Panc1 (cell line): ENCODE measurements at regions not wholly inside any gene's neighbourhood (a gene's known extent, or its start where the extent isn't known, plus 50 kb on each side); places are given as distances from the start of the nearest gene placed in this dataset.
"Not testable (repeated sequence)": the region's sequence is repeated elsewhere in the genome, so short reads cannot be mapped to it uniquely, and the experiment has no call there.

Experiments used
- CTCF ChIP-seq: fragments of 450-650 bp; IDR thresholded peaks from 2 replicates; pipeline ENCODE4 v1.5.1; 2017; ENCODE audit warnings: mild to moderate bottlenecking
- POLR2AphosphoS5 ChIP-seq: IDR thresholded peaks from 2 replicates; pipeline ENCODE4 v1.6.1; 2012; ENCODE audit warnings: mild to moderate bottlenecking, low read depth, low read length, moderate library complexity
- TCF7L2 ChIP-seq: IDR thresholded peaks from 2 replicates; pipeline ENCODE4 v1.6.1; 2011; ENCODE audit warnings: mild to moderate bottlenecking, low read depth, low read length, inconsistent platforms
- TF ChIP-seq, protein P1 (sequence below), 2 experiments: IDR thresholded peaks; 2 replicates each; pipeline ENCODE4 v1.6.1; 2011 to 2012; ENCODE audit warnings: low read depth in 2 of 2, control low read depth in 1 of 2, low read length in 1 of 2, mild to moderate bottlenecking in 1 of 2, moderate library complexity in 1 of 2; ENCODE audit not compliant: insufficient read depth in 1 of 2

GRCh38 chr21:14610119-14610518 lies 64.0 kb upstream of the SAMSN1 start:
- not testable (repeated sequence) for TF ChIP-seq CTCF, TCF7L2, POLR2AphosphoS5
- TF ChIP-seq, protein P1, sequence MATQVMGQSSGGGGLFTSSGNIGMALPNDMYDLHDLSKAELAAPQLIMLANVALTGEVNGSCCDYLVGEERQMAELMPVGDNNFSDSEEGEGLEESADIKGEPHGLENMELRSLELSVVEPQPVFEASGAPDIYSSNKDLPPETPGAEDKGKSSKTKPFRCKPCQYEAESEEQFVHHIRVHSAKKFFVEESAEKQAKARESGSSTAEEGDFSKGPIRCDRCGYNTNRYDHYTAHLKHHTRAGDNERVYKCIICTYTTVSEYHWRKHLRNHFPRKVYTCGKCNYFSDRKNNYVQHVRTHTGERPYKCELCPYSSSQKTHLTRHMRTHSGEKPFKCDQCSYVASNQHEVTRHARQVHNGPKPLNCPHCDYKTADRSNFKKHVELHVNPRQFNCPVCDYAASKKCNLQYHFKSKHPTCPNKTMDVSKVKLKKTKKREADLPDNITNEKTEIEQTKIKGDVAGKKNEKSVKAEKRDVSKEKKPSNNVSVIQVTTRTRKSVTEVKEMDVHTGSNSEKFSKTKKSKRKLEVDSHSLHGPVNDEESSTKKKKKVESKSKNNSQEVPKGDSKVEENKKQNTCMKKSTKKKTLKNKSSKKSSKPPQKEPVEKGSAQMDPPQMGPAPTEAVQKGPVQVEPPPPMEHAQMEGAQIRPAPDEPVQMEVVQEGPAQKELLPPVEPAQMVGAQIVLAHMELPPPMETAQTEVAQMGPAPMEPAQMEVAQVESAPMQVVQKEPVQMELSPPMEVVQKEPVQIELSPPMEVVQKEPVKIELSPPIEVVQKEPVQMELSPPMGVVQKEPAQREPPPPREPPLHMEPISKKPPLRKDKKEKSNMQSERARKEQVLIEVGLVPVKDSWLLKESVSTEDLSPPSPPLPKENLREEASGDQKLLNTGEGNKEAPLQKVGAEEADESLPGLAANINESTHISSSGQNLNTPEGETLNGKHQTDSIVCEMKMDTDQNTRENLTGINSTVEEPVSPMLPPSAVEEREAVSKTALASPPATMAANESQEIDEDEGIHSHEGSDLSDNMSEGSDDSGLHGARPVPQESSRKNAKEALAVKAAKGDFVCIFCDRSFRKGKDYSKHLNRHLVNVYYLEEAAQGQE (IDR thresholded peaks at IDR 0.05; ENCODE audit: insufficient read depth in 1 of 2, low read depth in 2 of 2, low read length in 1 of 2): not testable (repeated sequence)
